Activated T-helper 1 cell treated with anti-CD3 and anti-CD28 coated beads, Interleukin-2, amount 50 U/mL, for 16 hours (primary cell): ENCODE measurements at regions not wholly inside any gene's neighbourhood (a gene's known extent, or its start where the extent isn't known, plus 50 kb on each side); places are given as distances from the start of the nearest gene placed in this dataset.
"Not testable (repeated sequence)": the region's sequence is repeated elsewhere in the genome, so short reads cannot be mapped to it uniquely, and the experiment has no call there.

Experiments used
- DNase-seq, 2 donors: peaks; one replicate each; pipeline ENCODE4 v3.0.0-alpha.2; 2020; ENCODE audit warnings: low read depth in 1 of 2, low spot score in 1 of 2

DNA sequence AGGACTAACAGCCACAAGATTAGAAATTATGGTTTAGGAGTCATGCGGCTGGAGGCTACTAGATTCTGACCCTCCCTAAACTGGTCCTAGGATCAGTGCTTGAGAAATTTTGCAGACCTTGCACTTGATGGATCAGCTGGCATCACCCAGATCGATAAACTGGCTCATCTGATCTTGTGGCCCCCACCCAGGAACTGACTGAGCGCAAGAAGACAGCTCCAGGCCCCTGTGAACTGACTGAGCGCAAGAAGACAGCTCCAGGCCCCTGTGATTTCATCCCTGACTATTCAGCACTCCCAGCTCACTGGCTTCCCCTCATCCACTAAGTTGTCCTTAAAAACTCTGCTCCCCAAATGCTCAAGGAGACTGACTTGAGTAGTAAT is 67.8 kb downstream of the MRPL36 start:
- not testable (repeated sequence) for DNase-seq

DNA sequence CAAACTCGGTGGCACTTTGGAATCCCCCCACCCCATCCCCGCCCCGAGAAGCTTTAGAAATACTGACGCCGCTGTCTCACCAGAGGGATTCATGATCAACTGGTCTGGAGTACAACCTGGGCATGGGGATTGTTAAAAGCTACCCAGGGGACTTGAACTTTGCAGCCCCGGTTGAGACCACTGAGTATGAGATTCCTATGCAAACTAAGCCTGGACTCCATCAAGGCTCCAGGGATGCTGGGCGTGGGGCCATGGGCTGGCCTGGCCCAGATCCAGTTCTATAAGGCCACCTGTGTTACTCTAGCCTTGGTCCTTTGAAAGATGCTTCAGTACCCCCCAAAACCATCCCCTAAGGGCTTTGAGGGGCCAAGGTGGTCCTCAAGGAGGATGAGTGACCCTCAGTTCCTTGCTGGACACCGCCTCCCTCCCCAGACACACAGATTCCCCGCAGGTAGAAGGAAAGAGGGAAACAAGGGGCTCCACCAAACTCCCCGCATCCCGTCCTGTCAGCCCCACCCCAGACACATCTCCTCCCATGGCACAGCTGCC is 68.5 kb downstream of the MRPL36 start:
- no peak for DNase-seq

GRCh38 chr5:1730487-1730847 is 69.2 kb downstream of the MRPL36 start:
- DNase-seq = no peak

- no peak for DNase-seq
Measured at GRCh38 chr5:1729641-1730486, 69.8 kb downstream of the MRPL36 start.

GRCh38 chr5:1728846-1729245 is 70.8 kb downstream of the MRPL36 start:
- DNase-seq = no peak

DNA sequence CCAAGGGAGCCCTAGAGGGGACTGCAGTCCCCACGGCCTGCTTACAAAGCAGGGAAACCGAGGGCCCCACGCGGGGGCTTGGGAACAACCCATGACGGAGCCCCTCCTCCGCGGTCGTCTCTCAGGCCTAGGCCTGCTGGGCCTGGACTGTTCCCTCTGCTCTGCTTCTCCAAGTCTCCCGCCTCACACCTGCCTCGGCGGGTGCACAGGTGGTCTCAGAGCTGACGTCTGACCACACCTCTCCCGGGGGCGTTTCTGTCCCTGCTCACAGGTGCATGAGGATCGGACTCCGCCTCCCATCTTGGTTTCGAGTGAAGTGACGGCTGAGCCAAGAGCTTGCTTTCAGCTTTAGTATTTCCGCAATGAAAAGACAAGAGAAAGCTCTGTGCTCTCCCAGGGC is 72.1 kb downstream of the MRPL36 start:
- DNase-seq = no peak

DNA sequence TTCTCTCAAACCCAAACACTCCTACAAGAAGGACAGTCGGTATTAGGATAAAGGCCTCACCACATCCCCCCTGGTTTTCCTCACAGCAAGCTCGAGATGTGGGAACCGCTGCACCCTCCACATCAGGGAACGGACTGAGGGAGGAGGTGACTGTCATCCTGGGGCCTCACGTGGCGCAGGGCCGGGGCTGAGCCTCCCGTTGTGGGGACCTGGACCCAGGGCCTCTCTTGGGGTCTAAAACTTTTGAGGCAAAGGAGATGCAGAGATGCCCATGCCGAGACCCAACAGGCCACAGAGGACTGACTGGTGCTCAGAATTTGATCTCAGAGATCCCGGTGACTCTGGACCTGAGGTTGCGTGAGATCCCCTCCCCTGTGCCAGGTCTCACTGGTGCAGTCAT is 72.7 kb downstream of the MRPL36 start:
- no peak for DNase-seq

DNA sequence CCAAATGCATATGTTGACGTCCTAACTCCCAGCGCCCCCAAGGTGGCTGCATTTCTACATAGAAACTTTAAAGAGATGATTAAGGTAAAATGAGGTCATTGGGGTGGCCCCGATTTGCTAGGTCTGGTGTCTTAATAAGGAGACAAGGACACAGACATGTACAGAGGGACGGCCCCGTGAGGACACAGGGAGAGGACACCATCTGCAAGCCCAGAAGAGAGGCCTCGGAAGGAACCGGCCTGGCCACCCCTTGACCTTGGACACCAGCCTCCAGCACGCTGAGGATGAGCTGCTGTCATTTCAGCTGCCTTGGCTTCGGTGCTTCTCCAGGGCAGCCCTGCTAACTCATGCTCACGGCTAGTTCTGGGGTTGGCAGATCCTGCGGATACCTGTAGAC is 73.2 kb downstream of the MRPL36 start:
- no peak for DNase-seq

DNA sequence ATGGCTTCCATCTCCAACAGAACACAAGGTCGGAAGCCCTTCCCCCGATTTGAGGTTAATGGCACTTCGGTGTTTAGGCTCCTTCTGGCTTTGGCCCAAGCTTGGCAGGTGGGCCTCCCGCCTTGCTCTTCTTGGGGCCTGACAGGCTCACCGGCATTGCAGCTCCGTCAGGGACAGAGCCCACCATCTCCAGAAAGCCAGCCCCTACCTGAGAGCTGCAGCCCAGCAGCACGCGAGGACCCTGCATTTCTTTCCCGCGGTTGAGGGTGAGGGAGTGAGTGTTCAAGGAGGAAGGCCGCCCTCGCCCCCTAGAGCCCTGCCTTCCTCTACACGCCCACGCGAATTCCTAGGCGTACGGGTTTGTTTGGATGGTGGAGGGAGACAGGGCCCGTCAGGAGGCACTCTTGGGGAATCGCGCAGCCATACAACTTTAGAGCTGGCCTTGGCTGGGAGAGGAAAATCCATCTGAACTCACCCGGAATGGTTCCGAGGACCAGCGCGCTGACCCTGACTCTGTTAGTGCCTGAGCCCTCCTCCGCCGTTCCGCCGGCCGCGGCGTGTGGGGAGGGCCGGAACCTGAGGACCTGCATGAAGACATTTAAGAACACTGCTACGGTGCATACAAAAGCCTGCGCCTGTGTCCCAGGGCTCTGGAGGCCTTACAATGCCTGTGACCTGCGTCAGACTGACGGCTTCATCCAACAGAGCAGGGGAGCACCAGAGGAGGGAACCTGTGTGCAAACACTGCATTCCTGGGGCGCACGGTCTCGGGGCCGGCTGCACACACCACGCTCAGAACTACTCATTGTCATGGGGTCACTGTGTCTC is 73.8 kb downstream of the MRPL36 start:
- DNase-seq = no peak

- no peak for DNase-seq
Measured at GRCh38 chr5:1724822-1725602, 74.6 kb downstream of the MRPL36 start.

- DNase-seq = no peak
Measured at GRCh38 chr5:1723957-1724821, 75.4 kb downstream of the MRPL36 start.

DNA sequence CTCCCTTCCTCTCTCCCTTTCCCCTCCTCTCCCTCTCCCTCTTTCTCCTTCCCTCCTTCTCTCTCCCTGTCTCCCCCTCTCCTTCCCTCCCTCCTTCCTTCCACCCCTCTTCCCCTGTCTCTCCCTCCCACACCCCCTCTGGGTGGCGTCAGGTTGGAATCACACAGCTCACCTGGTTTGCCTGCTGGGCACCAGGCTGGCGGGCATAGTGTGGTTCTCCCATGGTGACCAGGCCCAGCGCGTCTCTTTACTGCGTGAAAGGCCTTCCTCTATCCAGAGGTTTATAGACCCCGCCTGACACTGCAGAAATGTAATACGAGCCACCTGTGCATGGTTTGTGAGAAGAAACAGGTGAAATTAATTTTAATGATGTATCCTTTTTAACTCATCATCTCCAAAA is 76.2 kb downstream of the MRPL36 start:
- no peak for DNase-seq

GRCh38 chr5:1722877-1723276 is 76.8 kb downstream of the MRPL36 start:
- no peak for DNase-seq

- no peak for DNase-seq
Measured at GRCh38 chr5:1720396-1721110, 79.1 kb downstream of the MRPL36 start.

DNA sequence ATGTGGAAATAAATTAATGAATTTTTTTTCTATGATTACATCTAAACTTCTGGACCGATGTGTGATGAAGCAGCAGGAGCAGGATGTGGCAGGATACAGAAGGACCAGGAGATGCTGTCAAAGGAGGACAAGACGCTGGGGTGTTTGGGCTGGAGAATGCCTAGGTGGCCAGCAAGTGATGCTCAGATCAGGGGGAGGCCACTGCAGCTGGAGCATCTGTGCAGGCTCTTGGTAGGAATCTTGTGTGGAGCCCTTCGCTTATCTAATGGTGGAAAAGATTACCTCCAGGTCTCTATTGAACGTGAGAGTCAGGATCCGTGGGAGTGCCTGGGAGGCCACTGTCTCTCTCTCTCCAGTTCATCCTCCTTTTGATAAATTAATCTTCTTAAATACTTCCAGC is 79.8 kb downstream of the MRPL36 start:
- no peak for DNase-seq

- DNase-seq = no peak
Measured at GRCh38 chr5:1718669-1719068, 81.0 kb downstream of the MRPL36 start.

- DNase-seq = not testable (repeated sequence)
Measured at GRCh38 chr5:1710091-1710490, 89.5 kb downstream of the MRPL36 start.

GRCh38 chr5:1709171-1709803 is 90.3 kb downstream of the MRPL36 start:
- no peak for DNase-seq

DNA sequence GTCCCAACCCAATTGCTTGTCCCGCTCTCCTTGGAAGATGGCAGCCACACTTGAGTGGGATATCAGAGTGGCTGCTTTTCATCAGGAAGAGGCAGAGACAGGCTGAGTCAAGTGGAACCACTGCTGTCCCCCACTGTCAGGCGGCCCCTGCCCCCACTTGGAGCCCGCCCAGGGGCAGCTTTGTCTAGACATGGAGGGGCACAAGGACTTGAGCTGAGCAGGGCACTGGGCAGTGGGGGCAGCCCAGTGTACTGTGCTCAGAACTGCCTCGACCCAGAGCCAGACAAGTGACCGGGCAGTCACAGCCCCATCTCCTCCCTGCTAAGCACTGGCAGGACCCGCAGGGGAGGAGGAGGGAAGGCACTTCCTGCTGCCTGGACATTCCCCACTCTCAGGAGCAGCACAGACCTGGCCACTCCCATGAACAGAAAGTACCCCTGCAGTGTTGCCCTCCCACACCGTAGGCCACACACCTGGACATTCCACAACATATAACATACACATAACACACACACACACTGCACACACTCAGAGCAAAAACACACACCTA is 91.0 kb downstream of the MRPL36 start:
- no peak for DNase-seq
